ENCODE measurements at regions not wholly inside any gene's neighbourhood (a gene's known extent, or its start where the extent isn't known, plus 50 kb on each side); places are given as distances from the start of the nearest gene placed in this dataset.
A peak's percentile ranks its signal among the peaks of the same experiment; 100 is the strongest.

DNA sequence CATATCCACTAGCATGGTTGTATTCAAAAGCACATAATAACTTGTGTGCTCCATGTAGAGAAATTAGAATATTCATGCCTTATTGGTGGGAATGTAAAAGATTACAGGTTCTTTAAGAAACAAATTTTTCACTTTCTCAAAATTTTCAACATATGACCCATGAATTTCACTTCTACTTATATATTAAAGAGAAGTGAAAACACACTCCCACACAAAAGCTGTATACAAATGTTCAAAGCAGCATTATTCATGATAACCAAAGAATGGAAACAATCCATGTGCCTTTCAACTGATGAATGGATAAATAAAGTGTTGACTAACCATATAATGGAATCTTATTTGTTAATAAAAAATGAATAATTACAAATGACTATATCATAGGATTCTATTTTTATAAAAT lies 694.5 kb upstream of the PCDH15 start:
- no peak for DNase-seq

DNA sequence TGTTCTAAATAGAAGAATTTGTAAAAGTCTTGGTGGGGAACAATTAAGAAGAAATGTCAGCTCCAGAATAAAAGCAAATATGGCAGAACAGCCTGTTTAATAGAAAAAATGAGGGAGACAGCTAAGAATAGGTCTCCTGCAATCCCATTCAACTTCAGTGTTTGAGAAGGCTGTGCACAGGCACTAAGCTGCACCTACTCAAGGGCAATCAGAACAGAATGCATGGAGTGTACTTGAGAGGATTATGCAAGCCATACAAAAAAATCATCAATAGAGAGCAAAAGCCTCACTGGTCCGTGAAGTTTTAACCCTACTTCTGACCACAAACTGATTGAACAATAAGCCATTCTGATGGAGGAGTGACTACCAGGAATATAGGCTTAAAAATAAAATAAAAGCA lies 690.7 kb upstream of the PCDH15 start:
- DNase-seq = no peak

DNA sequence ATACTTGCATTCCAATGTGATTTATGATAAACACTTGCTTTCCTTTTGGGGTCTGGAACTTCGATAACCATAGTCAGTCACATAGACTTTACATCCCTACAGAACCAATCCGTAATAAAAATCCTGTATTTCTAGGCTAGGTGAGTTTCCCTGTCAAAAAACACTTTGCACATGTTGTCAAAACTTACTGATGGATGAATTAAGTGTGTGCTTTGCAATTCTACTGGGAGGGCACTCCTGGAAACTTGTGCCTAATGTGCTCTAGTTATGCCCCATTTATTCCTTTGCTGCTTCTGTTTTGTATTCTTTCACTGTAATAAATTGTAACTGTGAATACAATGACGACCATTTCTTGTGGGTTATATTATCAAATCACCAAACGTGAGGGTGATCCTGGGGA lies 684.8 kb upstream of the PCDH15 start:
- DNase-seq = no peak

DNA sequence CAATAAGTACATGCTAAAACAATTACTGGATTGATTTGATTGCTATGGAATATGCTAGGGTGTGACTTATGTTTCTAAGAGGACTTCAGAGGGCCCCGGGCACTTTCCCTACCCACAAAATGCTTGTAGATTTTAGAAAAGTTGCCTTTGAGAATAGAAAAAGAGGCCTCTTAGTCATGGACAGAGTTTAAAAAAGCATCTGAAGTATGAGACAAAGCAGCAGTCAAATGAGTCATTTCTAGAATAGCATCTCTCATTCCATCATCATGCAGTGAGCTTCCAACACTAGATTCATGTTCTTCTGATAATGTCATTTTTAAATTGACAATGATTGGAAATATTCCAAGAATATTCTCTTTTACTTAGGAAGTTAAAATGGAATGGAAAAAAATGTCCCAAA lies 675.1 kb upstream of the PCDH15 start:
- no peak for DNase-seq

DNA sequence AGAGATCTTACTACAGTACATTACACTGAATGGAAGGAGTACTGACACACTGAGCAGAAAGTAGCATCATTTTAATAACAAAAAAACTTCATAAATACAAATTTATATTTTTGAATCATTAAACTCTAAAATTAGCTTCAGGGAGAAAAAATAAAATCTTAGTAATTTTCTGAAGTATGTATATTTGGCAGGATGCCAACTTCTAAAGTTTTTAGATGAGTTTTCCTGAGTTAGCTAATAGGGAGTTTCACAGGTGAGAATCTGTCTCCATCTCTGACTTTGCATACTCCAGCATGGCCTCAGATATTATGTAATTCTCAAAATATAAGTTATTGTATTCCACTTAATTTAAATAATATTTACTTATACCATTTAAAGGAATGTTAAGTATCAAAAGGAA lies 673.2 kb upstream of the PCDH15 start:
- DNase-seq = no peak

DNA sequence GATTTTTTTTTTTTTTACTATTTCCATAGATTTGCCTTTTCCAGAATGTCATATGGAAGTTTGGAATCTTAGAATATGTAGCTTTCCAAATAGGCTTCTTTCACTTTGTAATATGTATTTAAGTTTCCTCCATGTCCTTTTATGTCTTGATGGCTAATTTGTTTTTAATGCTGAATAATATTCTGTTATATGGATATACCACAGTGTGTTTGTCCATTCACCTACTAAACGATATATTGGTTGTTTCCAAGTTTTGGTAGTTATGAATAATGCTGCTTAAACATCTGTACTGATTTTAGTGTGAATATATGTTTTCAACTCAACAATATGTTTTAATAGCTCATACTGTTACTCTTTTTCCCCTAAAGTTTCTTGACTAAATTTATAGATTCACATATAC lies 669.8 kb upstream of the PCDH15 start:
- DNase-seq = no peak

DNA sequence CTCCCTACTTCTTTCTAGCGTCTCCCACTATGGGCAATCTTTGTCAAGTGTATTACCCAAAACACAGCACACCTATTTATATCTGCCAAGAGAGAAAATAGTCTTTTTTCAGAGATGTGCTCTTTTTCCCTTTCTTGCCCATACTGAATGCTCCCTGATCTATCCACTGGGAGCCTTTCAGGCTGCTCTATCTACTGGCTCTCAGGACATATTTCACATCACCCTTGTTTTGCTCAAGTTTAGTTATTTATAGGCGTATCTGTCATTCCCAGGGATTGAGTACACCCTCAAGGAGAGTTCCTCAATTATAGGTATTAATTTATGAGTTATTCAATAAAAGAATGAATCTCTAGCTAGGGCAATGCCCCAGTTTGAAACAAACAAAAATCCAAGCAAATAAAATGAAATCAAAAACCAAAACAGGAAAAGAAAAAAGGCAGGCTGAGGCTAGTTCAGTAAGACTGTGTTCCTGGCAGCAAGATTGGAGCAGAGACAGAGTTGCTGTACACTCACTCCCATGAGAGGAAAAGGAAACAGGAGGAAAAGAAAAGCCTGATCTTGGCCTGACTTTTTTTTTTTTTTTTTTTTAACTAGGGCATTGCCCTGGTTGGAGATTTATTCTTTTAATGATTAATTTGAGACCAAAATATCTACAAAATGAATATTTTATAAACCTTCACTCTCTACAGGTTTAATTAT lies 665.9 kb upstream of the PCDH15 start:
- DNase-seq = no peak

DNA sequence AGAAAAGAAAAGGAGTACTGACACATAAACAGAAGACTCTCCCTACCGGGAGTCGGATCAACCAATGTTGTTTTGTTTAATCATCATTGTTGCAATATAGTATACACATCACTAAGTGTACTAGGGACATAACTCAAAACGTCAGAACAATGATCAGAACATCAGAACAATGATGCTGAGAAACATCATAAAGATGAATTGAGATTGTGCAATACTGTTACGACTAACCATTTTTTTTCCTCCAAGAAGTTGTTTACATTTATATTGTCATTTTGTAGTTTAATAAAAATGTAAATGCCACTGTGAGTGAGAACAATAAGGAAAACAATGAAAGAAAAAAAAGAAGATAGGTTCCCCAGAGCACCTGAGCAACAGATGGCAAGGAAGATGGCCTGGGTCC lies 663.1 kb upstream of the PCDH15 start:
- no peak for DNase-seq

DNA sequence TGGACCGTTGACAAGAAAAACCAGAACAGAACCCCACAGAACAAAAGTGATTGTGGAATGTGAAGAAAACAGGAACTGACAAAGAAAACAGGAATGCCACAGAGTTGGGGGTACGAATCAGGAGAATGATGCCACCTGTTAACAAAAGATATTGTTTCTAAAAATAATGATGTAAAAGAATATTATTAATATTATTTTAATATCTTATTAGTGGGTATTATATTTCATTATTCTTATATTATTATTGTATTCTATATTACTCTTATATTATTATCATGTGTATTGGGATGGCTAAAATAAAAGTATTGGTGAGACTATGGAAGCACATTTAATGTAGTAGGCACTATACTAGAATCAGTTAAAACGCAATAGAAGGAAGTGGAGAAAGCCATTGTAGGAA lies 659.0 kb upstream of the PCDH15 start:
- DNase-seq = no peak

DNA sequence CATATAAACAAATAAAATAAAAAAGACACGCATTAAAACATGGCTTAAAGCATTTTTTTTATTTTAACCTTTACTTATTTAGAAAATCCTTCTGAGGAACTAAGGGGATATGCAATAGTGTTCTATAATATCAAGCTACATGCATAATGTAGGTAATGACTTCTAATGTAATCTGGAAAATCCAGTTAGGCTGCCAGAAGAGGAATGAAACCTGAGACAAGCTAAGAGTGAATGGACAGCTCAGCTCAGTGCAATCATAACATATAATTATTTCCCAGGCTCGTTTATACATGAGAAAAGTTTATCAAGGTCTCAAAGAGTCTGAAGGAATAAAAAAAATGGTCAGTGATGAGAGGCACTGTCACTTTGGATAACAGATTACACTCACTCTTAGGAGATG lies 649.0 kb upstream of the PCDH15 start:
- no peak for DNase-seq

DNA sequence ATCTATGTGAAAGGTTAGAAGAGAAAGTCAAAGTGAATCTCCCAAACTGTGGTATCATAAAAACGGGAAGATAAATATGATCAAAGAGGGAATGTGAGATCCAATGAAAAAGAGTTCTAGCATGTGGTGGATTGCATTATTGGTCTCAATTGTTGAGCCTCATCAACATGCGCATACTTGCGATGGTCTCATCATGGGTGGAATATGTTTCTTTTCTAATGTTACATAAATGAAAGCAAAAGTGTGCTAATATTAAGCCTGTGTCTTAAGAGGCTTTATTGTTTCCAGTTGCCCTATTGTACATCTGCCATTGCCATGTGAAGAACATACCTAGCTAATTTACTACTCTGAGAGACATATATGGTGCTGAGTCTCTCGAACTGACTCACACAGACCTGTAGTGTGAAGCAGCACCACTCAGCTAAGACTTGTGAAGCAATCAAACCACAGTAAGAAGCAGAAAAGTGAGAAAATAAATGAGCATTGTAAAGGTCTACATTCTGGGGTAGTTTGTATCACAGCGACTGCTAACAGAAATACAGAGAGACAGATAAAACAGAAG lies 645.5 kb upstream of the PCDH15 start:
- DNase-seq = no peak

DNA sequence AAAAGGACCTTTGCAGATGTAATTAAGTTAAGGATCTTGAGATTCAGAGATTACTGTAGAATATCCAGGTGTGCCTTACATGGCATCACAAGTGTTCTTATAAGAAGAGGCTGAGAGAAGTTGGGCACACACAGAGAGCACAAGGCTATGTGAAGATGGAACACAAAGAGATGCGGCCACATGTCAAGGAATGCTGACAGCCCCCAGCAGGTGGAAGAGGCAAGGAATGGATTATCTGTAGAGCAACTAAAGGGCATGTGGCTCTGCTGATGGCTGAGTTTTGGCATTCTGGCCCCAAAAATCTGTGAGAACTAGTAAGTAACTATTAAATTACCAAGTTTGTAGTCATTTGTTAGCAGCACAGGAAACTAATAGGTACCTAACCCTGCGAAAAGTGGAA lies 640.7 kb upstream of the PCDH15 start:
- DNase-seq = no peak

DNA sequence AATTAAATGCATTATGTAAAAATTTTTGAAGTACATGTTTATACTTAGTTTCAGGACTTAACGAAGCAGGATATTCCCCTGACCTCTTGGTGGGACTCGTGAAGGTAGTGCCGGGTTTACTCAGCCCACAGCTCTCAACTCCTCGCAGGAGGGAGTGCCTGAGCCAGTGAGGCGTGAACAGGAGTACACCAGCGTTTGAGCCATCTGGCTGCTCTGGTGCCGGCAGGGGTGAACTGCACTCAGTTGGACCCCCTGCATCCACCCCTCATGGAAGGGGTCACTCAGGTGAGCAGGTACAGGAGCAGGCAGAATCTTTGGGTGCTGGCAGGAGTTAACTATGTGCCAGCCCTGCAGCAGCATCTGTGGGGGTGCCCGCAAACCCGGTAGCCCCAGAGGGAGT lies 625.1 kb upstream of the PCDH15 start:
- DNase-seq = no peak

DNA sequence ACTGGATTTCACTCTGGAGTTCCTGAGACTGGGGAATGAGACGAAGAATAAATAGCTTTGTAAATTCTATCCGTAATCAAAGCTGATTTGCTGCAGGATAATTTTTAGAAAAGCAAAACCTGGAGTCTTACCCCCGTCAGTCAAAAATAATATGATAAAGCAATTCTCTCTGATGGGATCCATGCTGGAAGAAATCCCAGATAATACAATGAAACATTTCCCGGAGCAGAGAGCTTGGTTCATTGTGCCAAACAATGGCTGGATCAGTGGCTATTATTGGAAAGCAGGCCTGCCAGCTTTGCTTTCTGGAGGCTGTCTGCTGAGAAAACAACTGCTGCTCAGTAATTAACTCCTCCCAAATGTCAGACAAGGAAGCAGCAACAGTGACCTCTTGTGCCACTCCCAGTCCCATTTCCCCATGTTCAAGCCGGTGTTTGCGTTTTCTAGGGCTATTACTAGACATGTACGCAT lies 609.4 kb upstream of the PCDH15 start:
- DNase-seq = peak; percentile 17

DNA sequence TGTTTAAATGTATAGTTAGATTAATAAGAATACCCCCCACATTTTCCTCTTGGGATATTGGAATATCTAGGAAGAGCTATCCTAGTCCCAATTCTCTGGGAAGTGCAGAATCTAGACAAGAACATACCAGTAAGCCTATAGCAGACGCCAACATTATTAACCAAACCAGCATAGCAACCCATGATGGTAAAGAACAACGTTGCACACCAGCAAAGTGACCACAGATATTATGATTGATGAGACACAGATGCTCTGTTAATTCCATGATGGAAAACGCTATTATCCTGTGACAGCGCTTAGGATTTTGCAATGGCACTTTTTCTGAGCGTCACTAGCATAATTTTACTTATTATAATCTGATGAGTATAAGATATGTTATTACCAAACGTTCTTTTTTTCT lies 603.1 kb upstream of the PCDH15 start:
- no peak for DNase-seq

DNA sequence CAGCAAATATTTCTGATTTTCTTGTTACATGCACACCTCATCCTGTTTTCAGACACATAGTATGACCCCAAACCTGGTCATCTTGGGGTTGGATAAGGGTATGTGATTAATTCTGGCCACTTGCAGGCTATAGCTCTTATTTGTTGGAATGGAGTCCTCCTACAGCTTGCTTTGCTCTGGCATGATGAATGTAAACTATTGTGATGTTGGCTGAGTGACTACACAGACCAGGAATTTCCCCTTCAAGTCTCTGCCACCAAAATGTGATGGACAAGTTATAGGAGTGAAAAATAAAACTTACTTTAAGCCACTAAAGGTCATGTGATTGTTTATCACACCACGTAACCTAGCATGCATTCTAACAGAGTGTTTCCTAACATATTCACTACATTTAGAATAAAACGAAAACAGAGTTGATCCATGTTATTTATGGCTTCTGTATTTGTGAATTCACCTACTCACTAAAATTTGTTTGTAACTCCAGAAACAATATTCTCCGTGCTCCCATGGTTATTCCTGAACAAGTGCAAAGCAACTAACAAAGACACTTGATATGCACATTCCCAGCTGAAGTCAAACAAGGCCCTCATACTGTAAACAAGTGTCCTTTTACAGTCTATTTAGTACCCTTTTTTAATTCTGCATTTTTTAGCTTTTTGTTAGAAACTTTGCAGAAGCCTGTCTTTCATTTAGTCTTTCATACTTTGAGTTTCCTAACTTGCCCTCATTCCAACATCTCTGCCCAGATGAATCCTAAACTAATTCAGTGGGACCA lies 599.2 kb upstream of the PCDH15 start:
- DNase-seq = peak; percentile 44

DNA sequence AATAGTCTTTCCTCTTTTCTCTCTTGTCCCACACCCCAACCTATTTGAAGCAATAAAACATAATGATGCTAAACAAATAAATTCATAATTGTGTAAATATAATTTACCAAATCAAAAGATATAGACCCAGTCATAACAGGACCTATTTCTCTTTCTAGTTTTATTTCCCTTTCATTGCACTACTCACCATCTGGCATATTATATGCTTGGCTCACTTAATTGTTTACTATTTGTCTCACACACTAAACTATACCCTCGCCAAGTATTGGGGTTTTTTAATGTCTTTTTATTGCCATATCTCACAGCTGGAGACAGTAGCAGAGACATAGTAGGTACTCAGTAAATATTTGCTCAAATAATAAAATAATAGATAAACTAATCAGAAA lies 597.5 kb upstream of the PCDH15 start:
- DNase-seq = no peak

DNA sequence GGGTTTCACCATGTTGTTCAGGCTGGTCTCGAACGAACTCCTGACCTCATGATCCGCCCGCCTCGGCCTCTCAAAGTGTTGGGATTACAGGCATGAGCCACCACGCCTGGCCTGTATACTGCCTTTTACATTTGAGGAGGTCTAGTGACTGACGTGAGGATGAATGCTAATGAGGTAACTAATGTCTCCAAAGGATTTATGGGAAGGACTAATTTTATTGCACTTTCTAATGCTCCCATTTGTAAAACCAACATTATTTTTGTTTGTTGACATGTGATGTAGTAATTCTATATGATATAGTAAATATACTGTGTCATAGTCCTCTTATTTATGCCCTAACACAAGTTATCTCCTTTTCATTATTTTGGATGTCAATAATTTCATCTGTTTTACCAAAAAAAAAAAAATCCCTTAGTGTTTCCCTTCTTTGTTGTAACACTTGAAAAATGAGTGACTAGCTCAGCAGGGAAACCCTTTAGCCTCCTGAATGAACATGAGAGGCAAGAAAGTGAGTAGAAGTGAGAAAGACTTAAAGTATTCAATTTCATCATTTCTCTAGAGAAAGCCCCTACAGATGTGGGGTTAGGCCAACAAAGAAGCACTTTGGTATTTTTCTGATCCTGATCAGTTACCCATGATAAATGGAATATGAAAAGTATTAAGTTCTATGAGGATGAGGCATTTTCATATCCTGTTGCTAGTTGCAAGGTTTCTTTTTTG lies 596.9 kb upstream of the PCDH15 start:
- peak; percentile 58 for DNase-seq

DNA sequence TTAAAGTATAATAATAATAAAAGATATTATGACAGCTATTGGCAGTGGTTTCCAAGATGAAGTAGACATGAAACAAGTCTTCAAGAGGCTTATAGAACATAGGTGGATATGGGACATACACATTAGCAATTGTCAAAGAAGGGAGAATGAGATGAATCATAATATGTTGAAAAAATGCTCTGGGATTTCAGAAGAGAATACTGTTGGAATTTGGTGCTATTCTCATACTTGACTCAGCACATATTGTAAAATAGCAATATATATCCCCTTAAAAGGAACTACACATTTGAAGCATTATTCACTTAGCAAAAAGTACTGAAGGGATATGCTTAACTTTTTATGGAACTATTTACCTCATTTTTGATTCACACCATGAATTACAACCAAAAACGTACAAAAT lies 577.2 kb upstream of the PCDH15 start:
- peak; percentile 30 for DNase-seq

DNA sequence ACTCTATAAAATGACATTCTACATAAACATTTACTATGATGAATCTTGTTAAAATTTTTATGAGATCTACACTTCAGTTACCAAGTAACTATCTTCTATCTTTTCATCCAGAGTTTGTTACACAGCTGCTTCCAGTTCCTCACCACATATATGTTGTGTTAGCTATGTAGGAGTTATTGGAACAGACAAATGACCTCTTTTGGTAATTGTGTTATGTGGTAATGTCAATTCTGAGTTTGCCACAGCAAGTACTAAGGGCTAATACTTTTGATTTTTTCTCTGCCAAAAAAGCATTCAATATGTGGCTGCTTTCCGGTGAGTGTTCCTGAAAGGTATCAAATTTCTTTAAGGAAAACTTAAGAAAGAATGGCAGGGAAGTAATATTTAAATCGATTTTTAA lies 573.9 kb upstream of the PCDH15 start:
- DNase-seq = peak; percentile 59

DNA sequence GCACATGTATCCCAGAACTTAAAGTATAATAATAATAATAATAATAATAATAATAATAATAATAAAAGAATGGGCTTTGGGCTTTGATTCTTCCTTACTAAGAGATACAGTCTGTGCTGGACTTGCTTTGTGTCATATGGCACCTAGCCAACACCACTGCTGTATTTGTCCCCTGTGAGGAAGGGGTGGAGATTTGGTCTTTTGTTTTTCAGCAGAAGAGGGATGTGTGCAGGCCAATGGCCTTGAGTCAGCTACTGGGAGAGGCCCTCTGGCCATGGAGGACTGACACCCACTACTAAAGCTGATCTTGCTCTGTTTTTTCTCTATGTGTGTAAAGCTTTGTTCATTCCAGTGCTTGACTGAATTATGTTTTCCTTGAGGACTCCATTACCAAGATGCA lies 573.0 kb upstream of the PCDH15 start:
- DNase-seq = peak; percentile 15

DNA sequence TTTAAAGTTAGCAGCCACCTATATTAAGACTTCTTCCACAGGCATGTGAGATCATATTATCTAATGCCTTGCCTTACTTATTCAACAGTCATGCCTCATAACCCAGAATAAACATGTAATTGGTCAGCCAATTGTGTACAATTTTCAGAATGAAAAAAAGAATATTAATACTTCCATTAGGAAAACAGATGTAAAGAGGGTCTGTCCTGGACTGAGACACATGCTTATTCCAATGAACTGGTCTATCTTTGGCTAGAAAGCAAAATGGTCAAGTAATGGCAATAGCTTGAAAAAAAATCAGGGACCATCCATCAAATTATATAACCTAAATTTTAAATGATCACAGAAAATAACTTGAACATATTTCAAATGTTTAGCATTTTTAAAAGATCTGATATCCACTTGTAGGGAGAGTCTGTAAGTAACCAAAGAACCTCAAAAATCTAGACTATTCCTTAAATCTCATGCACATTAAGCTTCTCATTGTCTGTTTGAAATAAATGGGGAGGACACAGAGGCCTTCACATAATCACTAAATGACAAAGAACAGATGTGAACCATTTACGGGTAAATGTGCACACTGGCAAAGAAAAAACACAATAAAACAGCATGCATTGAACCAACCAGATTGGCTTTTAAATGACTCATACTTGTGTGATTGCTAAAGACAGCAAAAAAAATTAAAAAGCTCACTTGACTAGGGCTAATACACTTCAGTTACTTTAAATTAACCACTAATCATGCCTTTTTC lies 568.8 kb upstream of the PCDH15 start:
- peak; percentile 91 for DNase-seq

DNA sequence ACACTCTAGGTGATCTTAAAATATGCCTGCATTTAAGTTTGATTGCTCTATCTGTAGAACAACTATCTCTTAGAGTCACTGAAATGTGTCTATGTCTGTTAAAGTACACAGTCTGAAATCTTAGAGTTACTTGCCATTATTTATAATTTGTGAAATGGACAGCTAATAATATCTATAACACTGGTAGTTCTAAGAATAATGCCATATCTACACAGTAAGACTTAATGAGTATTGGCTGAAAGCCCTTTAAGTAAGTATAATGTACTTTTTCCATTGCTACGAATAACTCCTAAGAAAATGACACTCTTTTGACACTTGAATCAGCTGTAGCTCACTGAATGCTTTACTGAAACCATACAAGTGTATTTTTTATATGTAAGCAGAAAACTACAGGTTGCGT lies 567.4 kb upstream of the PCDH15 start:
- no peak for DNase-seq
